GM12872 (cell line): ENCODE measurements at regions not wholly inside any gene's neighbourhood (a gene's known extent, or its start where the extent isn't known, plus 50 kb on each side); places are given as distances from the start of the nearest gene placed in this dataset.

ENCODE experiments used
- TF ChIP-seq, protein P1 (sequence below): IDR thresholded peaks from 3 replicates; pipeline ENCODE4 v1.5.1; 2011; ENCODE audit warnings: low read depth, mild to moderate bottlenecking, low read length, moderate library complexity; ENCODE audit not compliant: insufficient read depth

DNA sequence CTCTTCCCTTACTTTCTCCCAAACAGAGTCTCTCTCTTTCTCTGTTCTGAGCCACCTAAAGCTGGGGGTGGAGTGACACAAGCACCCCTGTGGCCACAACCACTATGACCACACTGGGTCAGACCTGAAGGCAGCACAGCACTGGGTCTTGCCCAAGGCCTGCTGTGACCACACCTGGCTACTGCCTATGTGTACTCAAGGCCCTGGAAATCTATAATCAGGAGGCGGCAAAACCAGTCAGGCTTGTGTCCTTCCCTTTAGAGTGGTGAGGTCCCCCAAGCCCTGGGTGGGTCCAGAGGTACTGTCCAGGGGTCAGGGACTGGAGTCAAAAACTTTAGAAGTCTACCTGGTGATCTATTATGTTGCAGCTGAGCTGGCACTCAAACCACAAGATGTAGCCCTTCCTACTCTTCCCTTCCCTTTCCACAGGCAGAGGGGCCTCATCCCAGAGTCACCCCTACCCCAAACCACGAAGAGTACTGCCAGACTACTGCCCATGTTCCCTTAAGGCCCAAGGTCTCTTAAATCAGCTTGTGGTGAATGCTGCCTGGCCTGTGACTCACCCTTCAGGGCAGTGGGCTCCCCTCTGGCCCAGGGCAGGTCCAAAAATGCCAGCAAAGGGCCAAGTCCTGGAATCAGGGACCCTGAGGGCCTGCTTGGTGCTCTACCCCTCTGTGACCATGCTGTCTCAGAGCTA, 179.8 kb upstream of the DYRK2 start:
- TF ChIP-seq, protein P1, sequence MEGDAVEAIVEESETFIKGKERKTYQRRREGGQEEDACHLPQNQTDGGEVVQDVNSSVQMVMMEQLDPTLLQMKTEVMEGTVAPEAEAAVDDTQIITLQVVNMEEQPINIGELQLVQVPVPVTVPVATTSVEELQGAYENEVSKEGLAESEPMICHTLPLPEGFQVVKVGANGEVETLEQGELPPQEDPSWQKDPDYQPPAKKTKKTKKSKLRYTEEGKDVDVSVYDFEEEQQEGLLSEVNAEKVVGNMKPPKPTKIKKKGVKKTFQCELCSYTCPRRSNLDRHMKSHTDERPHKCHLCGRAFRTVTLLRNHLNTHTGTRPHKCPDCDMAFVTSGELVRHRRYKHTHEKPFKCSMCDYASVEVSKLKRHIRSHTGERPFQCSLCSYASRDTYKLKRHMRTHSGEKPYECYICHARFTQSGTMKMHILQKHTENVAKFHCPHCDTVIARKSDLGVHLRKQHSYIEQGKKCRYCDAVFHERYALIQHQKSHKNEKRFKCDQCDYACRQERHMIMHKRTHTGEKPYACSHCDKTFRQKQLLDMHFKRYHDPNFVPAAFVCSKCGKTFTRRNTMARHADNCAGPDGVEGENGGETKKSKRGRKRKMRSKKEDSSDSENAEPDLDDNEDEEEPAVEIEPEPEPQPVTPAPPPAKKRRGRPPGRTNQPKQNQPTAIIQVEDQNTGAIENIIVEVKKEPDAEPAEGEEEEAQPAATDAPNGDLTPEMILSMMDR = no peak

DNA sequence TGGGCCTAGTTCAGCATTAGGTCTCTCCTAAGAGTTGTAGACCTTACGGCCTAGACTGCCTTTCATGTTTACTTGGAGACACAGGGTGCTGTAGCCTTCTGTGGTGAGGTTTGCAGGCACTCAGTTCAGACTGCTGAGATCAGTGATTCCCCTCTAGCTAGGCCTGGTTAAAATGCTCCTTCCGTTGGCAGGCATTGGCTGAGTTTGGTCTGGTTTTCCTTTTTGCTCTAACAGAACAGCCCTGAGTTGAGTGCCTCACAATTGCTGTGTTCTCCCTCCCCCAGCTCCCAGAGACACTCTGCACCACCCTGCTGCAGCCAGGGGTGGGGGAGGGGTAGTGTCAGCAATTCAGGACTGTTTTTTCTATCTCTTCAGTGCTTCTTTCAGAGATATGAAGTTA, 178.9 kb upstream of the DYRK2 start:
- TF ChIP-seq, protein P1 = no peak

DNA sequence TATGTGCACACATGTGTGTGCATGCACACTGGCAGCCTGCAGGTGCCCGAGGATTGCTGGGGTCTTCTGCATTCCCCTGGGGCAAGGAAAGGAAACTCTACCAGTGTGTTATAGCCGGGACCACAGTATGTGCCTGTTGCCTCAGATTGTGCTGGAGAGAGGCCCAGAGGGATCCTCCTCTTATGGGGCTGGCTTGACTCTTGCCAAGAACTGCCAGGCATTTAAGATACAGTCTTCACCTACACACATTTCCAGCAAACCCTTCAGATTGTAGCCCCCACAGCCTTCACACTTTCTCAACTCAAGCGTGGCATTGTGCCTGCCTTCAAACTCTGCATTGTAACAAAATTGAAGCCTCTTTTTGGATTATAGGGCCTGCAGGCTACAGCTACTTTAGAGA, 176.7 kb upstream of the DYRK2 start:
- TF ChIP-seq, protein P1 = no peak

DNA sequence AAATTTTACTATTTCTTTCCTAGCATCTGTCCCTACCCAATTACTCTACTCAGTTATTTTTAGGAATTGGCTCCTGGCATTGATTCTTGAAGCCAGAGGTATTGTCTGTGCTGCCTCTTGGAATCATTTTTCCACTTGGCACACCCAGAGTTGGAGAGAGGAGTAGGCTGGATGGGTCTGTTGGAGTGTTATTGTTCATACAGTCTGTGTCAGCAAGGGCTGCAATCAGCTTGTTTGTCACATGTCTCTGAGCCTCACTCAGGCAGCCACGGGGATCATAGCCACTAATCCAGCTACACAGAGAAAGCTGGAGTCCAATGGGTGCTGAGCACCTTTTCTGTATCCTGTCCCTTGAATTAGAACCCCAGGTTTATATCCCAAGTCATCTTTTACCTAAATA, 176.0 kb upstream of the DYRK2 start:
- TF ChIP-seq, protein P1 = no peak

DNA sequence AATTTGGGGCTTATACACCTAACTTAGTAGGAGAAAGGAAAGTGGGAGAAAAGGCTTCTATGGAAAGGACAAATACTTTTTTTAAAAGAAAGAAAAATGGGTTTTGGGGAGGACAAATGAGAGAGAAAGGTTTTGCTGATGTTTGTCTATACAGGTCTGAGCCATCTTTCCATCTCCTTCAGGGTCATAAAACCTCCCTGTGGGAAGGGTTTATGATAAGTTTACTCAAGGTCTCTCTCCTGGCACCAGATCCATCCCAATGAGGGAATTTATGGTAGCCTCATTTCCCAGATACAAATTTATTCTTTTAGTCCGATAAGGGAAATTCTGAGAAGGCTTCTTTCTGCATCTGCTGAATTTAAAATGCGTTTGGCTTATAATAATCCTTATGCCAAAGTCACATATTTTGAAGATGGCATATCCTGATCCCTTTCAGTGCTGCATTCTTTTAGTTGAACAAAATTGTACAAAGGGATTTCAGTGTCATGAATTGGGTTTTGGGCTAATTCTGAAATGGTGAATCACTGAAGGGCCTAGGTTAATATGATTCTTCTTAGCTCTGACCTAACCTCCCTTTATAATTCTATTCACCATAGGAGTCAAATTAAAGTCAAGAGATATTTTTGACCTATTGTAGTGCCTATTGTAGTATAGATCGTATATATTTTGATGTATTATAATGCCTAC, 173.5 kb upstream of the DYRK2 start:
- TF ChIP-seq, protein P1 = no peak

DNA sequence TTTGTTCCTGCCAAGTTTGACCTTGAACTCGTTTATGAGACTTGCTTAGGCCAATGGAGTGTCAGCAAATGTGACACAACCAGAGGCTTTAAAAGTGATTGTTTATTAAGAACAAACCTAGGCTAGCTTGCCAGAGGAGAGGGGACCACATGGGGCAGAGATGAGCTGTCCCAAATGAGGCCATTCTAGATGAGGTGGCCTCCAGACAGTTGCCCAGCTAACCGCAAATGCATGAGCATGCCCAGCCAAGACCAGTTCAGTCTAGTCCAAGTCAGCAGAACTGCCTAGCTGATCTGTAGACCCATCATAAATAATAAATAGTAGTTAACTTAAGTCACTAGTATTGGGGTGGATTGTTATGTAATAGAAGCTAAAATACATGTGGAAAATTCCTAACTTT, 172.8 kb upstream of the DYRK2 start:
- TF ChIP-seq, protein P1 = no peak

DNA sequence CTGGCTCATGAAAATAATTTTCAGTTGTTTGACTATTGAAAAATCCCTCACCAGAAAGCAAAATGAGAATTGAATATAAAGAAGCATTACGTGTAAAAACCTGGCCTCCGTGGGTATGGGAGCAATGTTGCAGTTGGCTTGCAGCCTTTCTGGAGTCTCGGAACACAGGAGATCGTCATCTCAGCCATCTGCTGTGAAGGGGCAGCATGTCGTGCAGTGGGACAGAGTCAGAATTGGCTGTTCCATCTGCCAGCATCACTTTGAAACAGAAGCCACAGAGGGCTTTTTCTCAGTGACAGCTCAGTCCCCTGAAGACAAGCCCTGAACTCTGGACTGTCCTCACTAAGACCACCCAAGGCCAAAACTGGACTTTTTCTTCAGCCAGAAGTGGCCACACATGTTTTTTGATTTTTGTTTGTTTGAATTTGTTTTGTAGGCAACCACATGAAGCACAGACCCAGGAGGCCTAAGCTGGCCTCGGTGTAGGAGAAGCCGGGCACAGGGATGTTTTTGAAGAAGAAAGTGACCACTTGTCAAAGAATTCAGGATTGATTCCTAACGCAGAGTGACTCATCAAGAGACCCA, 170.8 kb upstream of the DYRK2 start:
- TF ChIP-seq, protein P1 = no peak
